Esophagus muscularis mucosa (tissue), 4 donors: ENCODE measurements at regions not wholly inside any gene's neighbourhood (a gene's known extent, or its start where the extent isn't known, plus 50 kb on each side); places are given as distances from the start of the nearest gene placed in this dataset.
"Not testable (repeated sequence)": the region's sequence is repeated elsewhere in the genome, so short reads cannot be mapped to it uniquely, and the experiment has no call there.

Experiments used
- DNase-seq: peaks from one replicate; pipeline ENCODE4 v3.0.0-alpha.2; 2017; ENCODE audit errors: extremely low spot score
- H3K27ac ChIP-seq, 4 donors: fragments of 200-600 bp; sonication (generic); replicated peaks in 1 of 4; 1 replicate in 3 of 4; 2 replicates in 1 of 4; pipeline ENCODE4 v1.5.1; 2016 to 2019; ENCODE audit warnings: mild to moderate bottlenecking in 1 of 4
- H3K27me3 ChIP-seq, 4 donors: fragments of 200-600 bp; sonication (generic); one replicate each; pipeline versions ENCODE4 v1.5.1 to v1.6.0; 2016 to 2019
- H3K36me3 ChIP-seq, 4 donors: fragments of 200-600 bp; sonication (generic); one replicate each; pipeline ENCODE4 v1.5.1; 2016 to 2019
- H3K4me1 ChIP-seq, 4 donors: fragments of 200-600 bp; sonication (generic); one replicate each; pipeline ENCODE4 v1.5.1; 2016 to 2019
- H3K4me3 ChIP-seq, 4 donors: fragments of 200-600 bp; sonication (generic); 1 replicate in 2 of 4; 2 replicates in 2 of 4; pipeline ENCODE4 v1.5.1; 2016 to 2019; ENCODE audit warnings: mild to moderate bottlenecking in 4 of 4, moderate library complexity in 1 of 4
- H3K9me3 ChIP-seq, 4 donors: fragments of 200-600 bp; sonication (generic); 1 replicate in 3 of 4; 2 replicates in 1 of 4; pipeline ENCODE4 v1.5.1; 2016 to 2019
- CTCF ChIP-seq, 3 experiments: fragments of 200-600 bp in 2 of 3; fragments of 450-650 bp in 1 of 3; sonication (generic) in 2 of 3; IDR thresholded peaks; one replicate each; pipeline ENCODE4 v1.5.1; 2017 to 2019; ENCODE audit warnings: antibody characterized with exemption in 3 of 3, mild to moderate bottlenecking in 2 of 3, moderate library complexity in 1 of 3
- EP300 ChIP-seq: sonication (generic); formaldehyde crosslinking; IDR thresholded peaks from one replicate; pipeline ENCODE4 v1.6.1; 2017; ENCODE audit warnings: antibody characterized with exemption
- POLR2A ChIP-seq: fragments of 450-650 bp; IDR thresholded peaks from one replicate; pipeline ENCODE4 v1.6.1; 2017; ENCODE audit warnings: antibody characterized with exemption, moderate library complexity, mild to moderate bottlenecking, low read depth
- POLR2AphosphoS5 ChIP-seq, 2 donors: sonication (generic); formaldehyde crosslinking; IDR thresholded peaks; one replicate each; pipeline ENCODE4 v1.6.1; 2017; ENCODE audit warnings: antibody characterized with exemption in 2 of 2
- WGBS: methylation state at CpG from one replicate; pipeline ENCODE4 v1.1.5; 2018; 5-methylcytosine and 5-hydroxymethylcytosine counted together
- intact Hi-C: fragments of 100-400 bp; cut with DNase I; formaldehyde crosslinking; loops from one replicate; pipeline ENCODE4 v1.15.1; 2023

DNA sequence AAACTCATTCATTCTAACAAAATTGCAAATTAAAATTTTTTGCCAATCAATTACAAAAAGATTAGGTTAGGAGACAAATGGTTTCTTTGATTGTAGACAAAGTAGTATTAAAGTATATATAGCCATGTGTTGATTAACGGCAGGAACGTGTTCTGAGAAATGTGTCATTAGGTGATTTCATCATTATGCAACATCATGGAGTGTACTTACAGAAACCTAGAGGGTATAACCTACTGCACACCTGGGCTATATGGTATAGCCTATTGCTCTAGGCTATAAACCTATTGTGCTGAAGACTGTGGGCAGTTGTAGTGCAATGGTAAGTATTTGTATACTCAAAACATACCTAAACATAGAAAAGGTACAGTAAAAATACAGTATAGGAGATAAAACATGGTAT, 906.8 kb upstream of the SPRY2 start:
- H3K4me3 ChIP-seq: no peak overlapping the region
- H3K9me3 ChIP-seq: no peaks in the 10 kb centered on the region
- H3K36me3 ChIP-seq: no peaks in the 10 kb centered on the region
- TF ChIP-seq POLR2AphosphoS5 (IDR thresholded peaks at IDR 0.05) (no peak), POLR2A (no peak), CTCF (IDR thresholded peaks at IDR 0.05) (no peak), EP300 (no peak)
- H3K27ac ChIP-seq: no peak overlapping the region
- intact Hi-C loops: no loop called here
- H3K27me3 ChIP-seq: no peaks in the 10 kb centered on the region
- WGBS: 78% methylated on average over 2 of the region's 2 CpGs
- DNase-seq: no peak
- H3K4me1 ChIP-seq: no peaks in the 10 kb centered on the region

DNA sequence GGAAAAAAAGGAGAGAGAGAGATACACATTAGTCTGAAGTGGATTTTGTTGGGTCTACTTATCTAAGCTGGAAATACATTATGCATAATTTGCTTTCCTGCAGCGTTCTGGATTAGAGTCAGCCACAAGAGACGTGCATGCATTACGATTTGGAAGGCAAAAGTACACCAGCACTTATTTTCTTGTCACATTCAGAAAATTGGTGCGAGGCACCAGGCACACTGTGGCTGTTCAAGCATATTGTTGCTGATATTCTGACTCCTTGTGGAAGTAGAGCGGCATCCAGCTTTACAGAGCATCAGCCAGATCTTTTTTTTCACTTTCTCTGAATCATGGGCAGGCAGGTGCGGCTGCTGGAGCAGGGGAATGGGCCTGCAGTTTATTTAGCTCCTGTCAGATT, 905.6 kb upstream of the SPRY2 start:
- no peaks in the 10 kb centered on the region for H3K4me1 ChIP-seq
- H3K4me3 ChIP-seq: no peak overlapping the region
- H3K27ac ChIP-seq: no peak overlapping the region
- DNase-seq: no peak
- TF ChIP-seq EP300 (no peak), CTCF (IDR thresholded peaks at IDR 0.05) (no peak), POLR2A (no peak), POLR2AphosphoS5 (IDR thresholded peaks at IDR 0.05) (no peak)
- H3K27me3 ChIP-seq: no peaks in the 10 kb centered on the region
- no peaks in the 10 kb centered on the region for H3K9me3 ChIP-seq
- intact Hi-C loops: no loop called here
- WGBS: 81% methylated on average over 6 of the region's 6 CpGs
- no peaks in the 10 kb centered on the region for H3K36me3 ChIP-seq

DNA sequence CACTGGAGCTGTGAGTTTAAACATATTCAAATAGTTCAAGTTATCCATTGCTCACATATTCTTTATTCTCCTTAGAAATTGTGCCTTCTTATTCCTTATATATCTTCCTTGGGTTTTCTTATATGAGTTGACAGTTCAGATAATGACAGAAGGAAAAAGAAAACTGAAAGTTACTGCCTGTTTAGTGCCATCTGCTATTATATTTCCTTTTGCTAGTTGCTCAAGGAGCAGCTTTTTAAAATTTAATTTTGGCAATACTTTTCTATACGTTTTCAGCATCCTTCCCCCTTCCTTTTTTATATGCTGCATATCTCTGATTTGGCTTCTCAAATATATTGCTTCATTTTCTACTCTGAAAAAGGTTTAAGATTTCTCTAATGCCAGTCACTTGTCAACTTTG, 903.1 kb upstream of the SPRY2 start:
- DNase-seq: no peak
- Histone ChIP-seq H3K4me1 (no peaks in the 10 kb centered on the region), H3K27ac (no peak overlapping the region), H3K27me3 (no peaks in the 10 kb centered on the region), H3K36me3 (no peaks in the 10 kb centered on the region), H3K9me3 (no peaks in the 10 kb centered on the region), H3K4me3 (no peak overlapping the region)
- WGBS: 58% methylated on average over 1 of the region's 1 CpG
- TF ChIP-seq CTCF (IDR thresholded peaks at IDR 0.05) (no peak), EP300 (no peak), POLR2AphosphoS5 (IDR thresholded peaks at IDR 0.05) (no peak), POLR2A (no peak)
- intact Hi-C loops: no loop called here

DNA sequence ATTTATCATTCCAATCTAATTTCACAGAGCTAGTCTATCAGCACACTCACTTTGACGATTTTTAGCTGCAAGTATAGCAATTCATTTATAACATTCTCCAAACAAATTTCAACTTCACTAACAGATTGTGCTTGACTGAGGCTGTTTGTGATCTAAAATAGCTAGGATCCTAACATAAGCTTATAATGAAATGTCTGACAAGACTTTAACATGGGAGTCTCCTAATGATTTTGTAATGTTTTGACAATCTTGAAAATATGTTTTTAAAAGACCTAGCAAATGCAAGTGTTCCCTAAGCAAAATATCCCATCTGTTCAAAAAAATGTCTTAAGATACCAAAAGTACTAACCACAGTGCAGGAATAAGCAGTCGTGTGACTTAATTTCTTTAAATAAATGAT, 889.5 kb upstream of the SPRY2 start:
- H3K36me3 ChIP-seq: no peaks in the 10 kb centered on the region
- intact Hi-C loops: no loop called here
- 19% methylated on average over 2 of the region's 2 CpGs for WGBS
- H3K27me3 ChIP-seq: no peaks in the 10 kb centered on the region
- DNase-seq: no peak
- no peak overlapping the region for H3K4me3 ChIP-seq
- no peaks in the 10 kb centered on the region for H3K9me3 ChIP-seq
- TF ChIP-seq CTCF (IDR thresholded peaks at IDR 0.05) (no peak), EP300 (no peak)
- no peaks in the 10 kb centered on the region for H3K4me1 ChIP-seq
- no peak overlapping the region for H3K27ac ChIP-seq

DNA sequence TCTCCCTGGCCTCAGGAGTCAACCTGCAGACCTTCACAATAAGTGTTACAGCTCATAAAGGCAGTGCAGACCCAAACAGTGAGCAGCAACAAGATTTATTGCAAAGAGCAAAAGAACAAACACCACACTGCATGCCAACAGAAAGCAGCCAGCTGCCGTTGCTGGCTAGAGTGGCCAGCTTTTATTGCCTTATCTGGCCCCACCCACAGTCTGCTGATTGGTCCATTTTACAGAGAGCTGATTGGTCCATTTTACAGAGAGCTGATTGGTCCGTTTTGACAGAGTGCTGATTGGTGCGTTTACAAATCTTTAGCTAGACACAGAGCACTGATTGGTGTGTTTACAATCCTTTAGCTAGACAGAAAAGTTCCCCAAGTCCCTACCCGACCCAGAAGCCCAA, 885.9 kb upstream of the SPRY2 start:
- H3K4me3 ChIP-seq, H3K9me3 ChIP-seq, H3K27ac ChIP-seq, DNase-seq, H3K4me1 ChIP-seq, H3K36me3 ChIP-seq, intact Hi-C loops, H3K27me3 ChIP-seq: not testable (repeated sequence)
- 65% methylated on average over 4 of the region's 4 CpGs for WGBS
